Renal pelvis (tissue), 1 donor: ENCODE measurements at regions not wholly inside any gene's neighbourhood (a gene's known extent, or its start where the extent isn't known, plus 50 kb on each side); places are given as distances from the start of the nearest gene placed in this dataset.

Experiments used
- DNase-seq: peaks from one replicate; pipeline ENCODE4 v3.0.0-alpha.2; 2013

DNA sequence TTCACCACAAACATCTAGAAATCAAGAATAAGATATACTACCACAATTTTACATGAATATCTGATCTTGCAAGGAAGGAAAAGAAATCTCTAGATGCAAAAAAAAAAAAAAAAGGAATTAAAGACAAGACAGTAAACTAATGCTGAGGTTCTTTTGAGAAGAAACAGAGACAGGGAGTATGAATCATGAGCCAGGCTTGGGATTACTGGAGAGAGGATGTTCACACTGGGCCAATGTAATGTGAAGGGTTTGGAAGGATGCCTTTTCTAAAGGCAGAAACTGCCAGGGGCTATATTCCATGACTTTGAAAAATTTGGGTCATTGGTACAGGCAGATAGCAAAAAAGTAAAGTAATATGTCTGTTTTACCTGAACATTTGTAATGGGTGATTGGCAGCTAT is 573.0 kb upstream of the IGFBP3 start:
- DNase-seq: no peak

GRCh38 chr7:46493196-46493595 is 572.1 kb upstream of the IGFBP3 start:
- DNase-seq: no peak

DNA sequence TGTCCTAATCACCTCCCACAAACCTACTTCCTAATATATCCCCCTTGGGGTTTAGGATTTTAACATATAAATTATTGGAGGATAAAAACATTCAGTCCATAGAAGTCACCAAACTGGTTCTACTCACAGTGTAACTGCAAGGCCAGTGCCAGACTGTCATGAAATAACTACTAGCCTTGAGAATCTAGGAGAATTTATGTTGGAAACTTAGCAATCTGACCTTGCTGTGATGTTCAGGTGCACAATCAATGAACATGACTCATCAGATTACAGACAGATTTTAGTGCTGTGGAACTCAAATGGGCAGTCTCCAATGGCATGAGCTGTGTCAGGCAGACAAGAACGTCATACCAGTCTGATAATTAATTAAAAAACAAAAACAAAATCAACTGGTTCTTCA is 571.4 kb upstream of the IGFBP3 start:
- DNase-seq: no peak

DNA sequence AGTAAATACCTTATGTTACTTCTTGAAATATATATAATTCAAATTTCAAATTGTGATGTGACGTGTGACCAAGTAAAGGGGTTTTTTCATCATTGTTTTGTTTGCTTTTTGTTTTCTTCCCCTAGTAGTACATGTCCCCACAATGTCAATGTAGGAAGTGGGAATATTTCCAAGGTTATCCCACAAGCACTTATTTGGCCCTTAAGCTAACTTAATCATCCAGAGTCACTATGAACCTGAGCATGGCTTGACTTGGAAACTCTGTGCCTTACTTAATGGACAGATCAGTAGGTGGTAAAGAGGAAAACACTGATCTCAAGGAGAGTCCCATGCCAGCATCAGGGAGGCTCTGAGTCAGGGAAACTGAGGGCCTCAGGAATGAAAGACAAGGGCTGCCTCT is 569.3 kb upstream of the IGFBP3 start:
- no peak for DNase-seq

DNA sequence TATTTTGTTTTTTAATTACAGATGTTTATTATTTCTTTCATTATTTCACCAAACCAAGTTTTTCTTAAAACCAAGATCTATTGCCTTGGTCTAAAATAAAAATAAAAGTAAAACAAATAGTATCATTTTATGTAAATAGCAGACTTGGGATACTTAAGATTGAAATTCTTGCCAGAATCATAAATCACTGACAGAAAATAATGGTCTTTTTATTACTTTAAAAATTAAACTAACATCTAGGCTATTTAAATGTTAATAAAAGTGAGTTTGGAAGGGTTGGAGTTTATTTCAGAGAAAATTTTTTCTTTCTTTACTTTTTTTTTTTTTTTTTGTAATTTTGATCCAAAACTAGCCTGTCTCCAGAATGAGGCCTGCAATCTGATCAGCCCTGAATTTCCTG is 568.0 kb upstream of the IGFBP3 start:
- peak; percentile 22 for DNase-seq

- DNase-seq: no peak
Measured at GRCh38 chr7:46488607-46489006, 567.5 kb upstream of the IGFBP3 start.

DNA sequence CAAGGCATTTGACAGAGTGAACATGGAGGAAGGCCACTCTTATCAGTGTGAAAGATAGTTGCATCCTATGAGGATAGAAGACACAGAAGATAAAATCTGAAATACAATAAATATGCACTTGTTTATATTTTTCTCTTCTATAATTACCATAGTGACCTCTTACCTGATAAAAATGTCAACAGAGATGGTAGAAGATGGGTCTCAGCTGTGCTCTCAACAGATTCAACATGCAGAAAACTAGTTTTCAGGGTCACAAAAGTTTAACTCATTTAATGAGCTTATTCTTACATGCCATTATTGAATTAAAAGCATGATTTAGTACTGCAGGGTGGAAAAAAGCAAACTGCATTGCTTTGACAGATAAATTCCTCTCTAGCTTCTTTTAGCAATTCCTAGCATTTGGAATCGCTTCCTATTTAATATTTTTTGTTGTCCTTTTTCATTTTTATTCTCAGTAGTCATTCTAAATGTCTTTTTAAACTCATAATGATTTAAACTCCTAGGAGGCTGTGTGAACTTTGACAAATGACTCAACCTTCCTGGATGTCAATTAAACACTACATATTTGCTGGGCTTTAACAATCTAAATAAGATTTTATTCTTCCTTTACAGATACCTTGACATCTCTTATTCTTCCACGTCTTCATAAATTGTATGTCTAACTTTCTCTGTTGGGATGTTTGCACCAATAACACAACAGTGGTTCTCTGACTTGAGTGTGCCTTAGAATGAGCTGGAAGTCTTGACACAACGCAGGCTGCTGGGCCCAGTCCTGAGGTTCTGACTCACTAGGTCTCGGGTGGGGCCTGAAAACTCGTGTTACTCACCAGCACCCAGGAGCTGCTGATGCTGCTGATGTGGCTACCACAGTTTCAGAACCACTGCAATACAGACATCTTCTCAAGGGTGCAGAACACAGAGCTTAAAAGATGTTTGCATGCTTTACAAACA is 565.5 kb upstream of the IGFBP3 start:
- DNase-seq: peak; percentile 12

DNA sequence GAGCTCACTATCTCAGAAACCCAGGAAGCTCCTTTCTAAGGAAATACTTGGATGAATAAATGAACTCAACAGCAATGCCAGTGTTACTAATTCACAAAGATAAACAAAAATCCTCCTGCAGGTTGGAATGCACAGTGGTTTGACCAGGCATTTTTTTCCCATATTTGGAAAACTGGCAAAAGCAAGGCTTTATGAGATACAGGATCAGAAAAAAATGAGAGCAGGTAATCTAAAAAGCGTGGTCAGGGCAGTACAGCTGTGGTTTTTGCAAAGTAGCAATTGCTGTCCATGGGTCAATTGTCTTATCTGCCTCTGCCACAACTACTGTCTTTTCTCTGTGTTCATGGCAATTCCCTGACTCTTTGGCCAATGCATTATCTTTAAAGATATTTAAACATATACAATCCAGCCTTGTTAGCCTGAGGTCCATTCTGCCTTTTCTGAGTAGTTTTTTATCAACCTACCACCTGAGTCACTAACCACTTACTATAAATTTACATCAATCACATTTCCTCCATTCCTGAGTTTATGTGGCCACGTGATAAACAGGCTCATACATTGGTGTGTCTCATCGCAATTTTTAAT is 564.5 kb upstream of the IGFBP3 start:
- DNase-seq: no peak

GRCh38 chr7:46484906-46485305 is 563.8 kb upstream of the IGFBP3 start:
- no peak for DNase-seq

DNA sequence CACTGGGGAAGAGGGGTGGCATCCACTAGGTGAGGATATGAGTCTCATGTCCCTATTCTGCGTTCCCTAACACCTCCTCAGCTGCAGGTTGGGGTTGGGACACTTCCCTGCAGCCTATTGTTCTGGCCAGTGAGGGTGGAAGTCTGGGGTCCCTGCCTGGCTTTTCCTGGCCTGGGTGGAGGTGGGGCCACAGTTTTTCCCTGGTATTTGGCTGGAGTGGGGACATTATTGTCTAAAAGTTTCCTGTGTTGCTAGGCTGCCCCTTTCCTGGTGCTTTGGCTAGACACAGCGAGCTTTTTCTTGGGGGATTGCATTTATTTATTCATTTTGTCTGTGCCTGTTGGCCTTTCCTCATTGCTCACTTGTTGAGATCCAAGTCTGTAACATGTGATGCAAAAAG is 559.5 kb upstream of the IGFBP3 start:
- DNase-seq: no peak

GRCh38 chr7:46479680-46480079 is 558.6 kb upstream of the IGFBP3 start:
- no peak for DNase-seq

DNA sequence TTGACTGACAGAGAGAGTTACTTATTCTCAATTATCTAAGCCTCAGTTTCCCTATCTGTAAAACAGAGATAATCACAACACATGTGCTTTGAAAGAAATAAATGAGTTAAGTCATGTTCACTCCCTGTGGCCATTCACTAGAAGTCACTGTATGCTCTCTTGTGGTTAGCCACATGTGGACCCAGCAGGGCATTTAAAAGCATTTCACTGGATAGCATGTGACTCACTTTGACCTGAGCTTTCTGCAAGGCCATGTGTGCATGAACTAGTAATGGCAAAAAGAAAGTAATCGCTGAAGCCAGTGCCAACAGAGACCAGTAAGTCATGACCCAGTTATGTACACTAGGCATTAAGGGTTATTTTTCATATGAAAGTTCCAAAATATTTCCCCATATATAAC is 557.0 kb upstream of the IGFBP3 start:
- no peak for DNase-seq

DNA sequence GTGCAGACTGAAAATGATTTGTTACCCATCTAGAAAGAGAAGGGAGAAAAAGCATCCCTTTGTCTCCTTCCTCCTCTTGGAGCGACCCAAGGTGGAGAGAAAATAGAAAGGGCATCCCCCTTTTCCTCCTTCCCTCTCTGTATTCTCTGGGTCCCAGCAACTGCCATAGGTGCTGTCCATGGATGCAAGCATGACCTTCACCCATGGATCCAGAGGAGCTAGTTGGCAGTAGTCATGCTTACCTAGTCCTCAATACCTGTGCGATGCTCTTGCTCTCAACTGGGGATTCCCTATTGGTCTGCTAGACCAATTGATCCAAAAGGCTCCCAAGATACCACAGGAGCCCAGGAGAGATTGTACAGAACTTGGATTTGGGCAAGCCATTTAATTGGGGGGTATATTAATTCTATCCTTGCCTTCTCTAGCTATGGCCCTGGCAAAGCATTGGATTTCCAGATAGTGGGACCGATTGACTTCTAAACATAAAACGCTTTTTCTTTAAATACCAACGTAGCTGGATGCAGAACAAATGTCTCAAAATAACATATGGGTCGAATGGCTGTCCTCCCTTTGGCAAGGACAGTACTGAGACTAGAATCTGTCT is 547.8 kb upstream of the IGFBP3 start:
- DNase-seq: no peak

GRCh38 chr7:46463170-46463569 is 542.1 kb upstream of the IGFBP3 start:
- DNase-seq: no peak

- no peak for DNase-seq
Measured at GRCh38 chr7:46461334-46461777, 540.3 kb upstream of the IGFBP3 start.

DNA sequence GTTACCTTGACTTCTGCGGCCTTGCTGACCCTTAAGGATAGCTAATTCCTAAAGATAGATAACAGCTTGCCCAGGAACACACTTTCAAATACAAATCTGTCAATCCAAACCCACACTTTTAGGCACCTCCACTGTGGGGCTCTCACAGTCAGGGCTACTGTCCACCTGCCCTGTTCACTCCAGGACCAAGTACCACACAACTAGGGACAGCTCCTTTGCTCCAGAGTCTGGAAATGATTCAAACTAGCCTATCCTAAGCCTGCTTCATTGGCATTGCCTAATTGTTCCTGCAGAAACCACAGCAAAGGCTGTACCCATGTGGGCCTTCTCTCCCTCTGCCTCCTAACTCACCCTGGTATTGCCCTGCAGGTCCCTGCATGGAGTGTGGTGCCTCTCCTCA is 538.9 kb upstream of the IGFBP3 start:
- no peak for DNase-seq

DNA sequence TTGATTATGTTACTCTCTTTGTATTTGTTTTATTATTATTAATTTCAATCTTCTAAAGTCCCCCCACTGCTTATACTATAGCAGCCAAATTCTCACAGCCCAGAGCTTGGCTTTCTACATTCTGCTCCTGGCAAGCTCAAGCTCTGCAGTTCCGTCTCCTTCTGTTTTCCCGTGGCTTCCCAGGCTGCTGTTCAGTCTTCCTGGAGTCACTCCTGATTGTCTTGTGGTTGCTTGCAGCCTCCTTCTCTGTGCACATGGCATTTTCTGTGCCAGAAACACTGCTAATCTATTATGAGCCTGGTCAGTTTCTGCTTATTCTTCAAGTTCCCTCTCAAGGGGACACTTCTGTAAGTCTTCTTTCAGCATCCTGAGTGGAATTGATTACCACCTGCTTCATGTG is 533.7 kb upstream of the IGFBP3 start:
- DNase-seq: no peak

- DNase-seq: no peak
Measured at GRCh38 chr7:46452561-46453135, 531.6 kb upstream of the IGFBP3 start.

- DNase-seq: no peak
Measured at GRCh38 chr7:46451846-46452245, 530.8 kb upstream of the IGFBP3 start.

DNA sequence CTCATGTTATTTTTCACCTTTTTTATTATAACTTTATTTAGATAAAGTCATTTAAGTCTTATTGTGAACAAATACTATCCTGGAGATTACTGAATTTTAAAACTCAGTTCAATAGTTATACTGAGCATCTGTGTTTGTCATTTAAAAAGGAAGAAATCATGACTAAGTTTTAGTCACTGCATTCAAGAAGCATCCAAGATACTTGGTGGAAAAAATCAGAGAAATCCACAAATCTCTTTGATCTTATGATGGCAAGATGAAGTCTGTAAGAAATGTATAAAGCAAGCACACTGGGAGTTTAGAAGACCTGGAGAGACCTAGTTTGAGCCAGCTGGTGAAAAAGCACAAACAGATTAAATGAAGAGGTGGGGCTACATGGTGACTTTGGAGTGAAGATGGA is 529.8 kb upstream of the IGFBP3 start:
- no peak for DNase-seq

- DNase-seq: no peak
Measured at GRCh38 chr7:46450425-46450824, 529.4 kb upstream of the IGFBP3 start.

DNA sequence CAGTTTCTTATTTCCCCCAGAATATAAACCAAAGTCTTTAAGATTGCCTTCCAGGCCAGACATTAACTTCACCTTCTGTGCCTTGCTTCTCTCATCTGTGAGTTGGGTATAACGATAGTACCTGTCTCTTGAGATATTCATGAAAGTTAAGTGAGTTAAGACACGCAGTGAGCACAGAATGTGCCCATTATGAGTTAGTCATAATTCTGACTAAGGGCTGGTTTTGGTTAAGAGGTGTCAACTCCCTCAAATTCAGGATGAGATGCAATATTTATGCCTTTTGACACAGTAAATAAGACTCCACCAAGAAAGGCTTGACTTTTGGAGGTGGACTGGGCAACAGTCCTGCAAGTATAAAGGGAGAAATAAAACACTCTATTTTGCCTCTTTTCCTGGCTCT is 528.7 kb upstream of the IGFBP3 start:
- no peak for DNase-seq

DNA sequence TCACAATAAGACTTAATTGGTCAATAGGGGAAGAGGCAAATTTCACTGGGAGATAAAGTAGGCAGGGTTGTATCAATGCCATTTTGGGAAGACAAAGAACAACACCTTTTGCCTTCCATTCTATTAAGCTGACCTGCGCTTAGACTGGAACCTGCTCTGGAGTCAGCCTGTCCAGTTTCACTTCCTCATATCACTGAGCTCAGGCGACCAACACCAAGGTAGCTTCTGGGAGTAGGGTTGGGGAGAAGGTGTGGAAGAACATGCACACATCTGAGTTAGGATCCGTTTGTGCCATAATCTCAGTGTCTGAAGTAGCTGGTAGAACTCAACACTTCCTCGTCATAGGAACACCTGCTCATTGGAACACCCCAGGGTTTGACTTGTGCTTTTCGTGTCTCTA is 527.4 kb upstream of the IGFBP3 start:
- DNase-seq: no peak
